ACC112 (cell line): ENCODE measurements at regions not wholly inside any gene's neighbourhood (a gene's known extent, or its start where the extent isn't known, plus 50 kb on each side); places are given as distances from the start of the nearest gene placed in this dataset.

Source experiments
- H2AFZ ChIP-seq: fragments of 200-600 bp; sonication (generic); one replicate; pipeline ENCODE4 v1.6.0; 2017; ENCODE audit warnings: antibody characterized with exemption, low read length; ENCODE audit not compliant: unreplicated experiment
- H3K27ac ChIP-seq: fragments of 200-600 bp; sonication (generic); 2 replicates; pipeline ENCODE4 v1.5.1; 2014; ENCODE audit warnings: low read depth, mild to moderate bottlenecking, antibody characterized with exemption, low read length, moderate library complexity
- H3K27me3 ChIP-seq: fragments of 200-600 bp; sonication (generic); 2 replicates; pipeline ENCODE4 v1.6.1; 2014; ENCODE audit warnings: mild to moderate bottlenecking, antibody characterized with exemption, low read length, moderate library complexity, mixed read lengths; ENCODE audit not compliant: insufficient read depth
- H3K36me3 ChIP-seq: fragments of 200-600 bp; sonication (generic); 2 replicates; pipeline ENCODE4 v1.6.1; 2016; ENCODE audit warnings: mild to moderate bottlenecking, antibody characterized with exemption, low read length, moderate library complexity, mixed read lengths; ENCODE audit not compliant: insufficient read depth
- H3K4me1 ChIP-seq: fragments of 200-600 bp; sonication (generic); one replicate; pipeline ENCODE4 v1.6.1; 2016; ENCODE audit warnings: low read length, mixed read lengths; ENCODE audit not compliant: insufficient read depth, unreplicated experiment, control insufficient read depth
- H3K4me3 ChIP-seq: fragments of 200-600 bp; sonication (generic); 2 replicates; pipeline ENCODE4 v1.5.1; 2014; ENCODE audit warnings: mild to moderate bottlenecking, low read depth, low read length
- H3K79me2 ChIP-seq: fragments of 200-600 bp; sonication (generic); one replicate; pipeline ENCODE4 v1.6.0; 2016; ENCODE audit warnings: low read length; ENCODE audit not compliant: control insufficient read depth, unreplicated experiment, insufficient read depth

GRCh38 chr10:60669501-60669900 is 108.8 kb upstream of the CDK1 start:
- Histone ChIP-seq H3K4me1 (peaks cover 6% of the 10 kb centered on the region), H2AFZ (no peak overlapping the region), H3K36me3 (no peaks in the 10 kb centered on the region), H3K4me3 (no peak overlapping the region), H3K27ac (no peak overlapping the region), H3K27me3 (peaks cover 4% of the 10 kb centered on the region; the same call in 1 of the 2 replicates), H3K79me2 (no peaks in the 10 kb centered on the region)

GRCh38 chr10:60666221-60666620 is 112.1 kb upstream of the CDK1 start:
- H3K27ac ChIP-seq = no peak overlapping the region
- no peak overlapping the region for H3K4me3 ChIP-seq
- H3K79me2 ChIP-seq = no peaks in the 10 kb centered on the region
- H3K27me3 ChIP-seq = 0 out of 2 replicates have a peak, but pooled peaks cover 2% of the 10 kb centered on the region
- H2AFZ ChIP-seq = no peak overlapping the region
- H3K36me3 ChIP-seq = no peaks in the 10 kb centered on the region
- H3K4me1 ChIP-seq = peaks cover 26% of the 10 kb centered on the region

GRCh38 chr10:60664859-60665258 is 113.4 kb upstream of the CDK1 start:
- Histone ChIP-seq H2AFZ (no peak overlapping the region), H3K36me3 (no peaks in the 10 kb centered on the region), H3K27ac (no peak overlapping the region), H3K4me3 (no peak overlapping the region), H3K27me3 (no peaks in the 10 kb centered on the region), H3K79me2 (no peaks in the 10 kb centered on the region), H3K4me1 (peaks cover 27% of the 10 kb centered on the region)

- Histone ChIP-seq H3K79me2 (no peaks in the 10 kb centered on the region), H3K27ac (no peak overlapping the region), H3K4me3 (no peak overlapping the region), H3K36me3 (no peaks in the 10 kb centered on the region), H2AFZ (no peak overlapping the region), H3K27me3 (no peaks in the 10 kb centered on the region), H3K4me1 (peaks cover 27% of the 10 kb centered on the region)
Observed at GRCh38 chr10:60663850-60664249, 114.4 kb upstream of the CDK1 start.

- H3K27ac ChIP-seq = no peak overlapping the region
- peaks cover 24% of the 10 kb centered on the region for H3K4me1 ChIP-seq
- H3K79me2 ChIP-seq = no peaks in the 10 kb centered on the region
- H3K27me3 ChIP-seq = no peaks in the 10 kb centered on the region
- no peak overlapping the region for H3K4me3 ChIP-seq
- no peaks in the 10 kb centered on the region for H3K36me3 ChIP-seq
- peak overlapping the region; percentile 5 for H2AFZ ChIP-seq
Observed at GRCh38 chr10:60662917-60663614, 115.2 kb upstream of the CDK1 start.

GRCh38 chr10:60661637-60662036 is 116.6 kb upstream of the CDK1 start:
- no peak overlapping the region for H3K27ac ChIP-seq
- no peaks in the 10 kb centered on the region for H3K36me3 ChIP-seq
- peak overlapping the region; percentile 64 for H2AFZ ChIP-seq
- H3K79me2 ChIP-seq = no peaks in the 10 kb centered on the region
- no peaks in the 10 kb centered on the region for H3K27me3 ChIP-seq
- peaks cover 21% of the 10 kb centered on the region for H3K4me1 ChIP-seq
- H3K4me3 ChIP-seq = no peak overlapping the region

GRCh38 chr10:60660625-60661024 is 117.7 kb upstream of the CDK1 start:
- Histone ChIP-seq H3K79me2 (no peaks in the 10 kb centered on the region), H3K4me3 (no peak overlapping the region)

GRCh38 chr10:60654813-60655464 is 123.3 kb upstream of the CDK1 start:
- no peaks in the 10 kb centered on the region for H3K4me1 ChIP-seq
- H2AFZ ChIP-seq = no peak overlapping the region
- H3K4me3 ChIP-seq = no peak overlapping the region
- no peaks in the 10 kb centered on the region for H3K36me3 ChIP-seq
- H3K79me2 ChIP-seq = no peaks in the 10 kb centered on the region
- no peaks in the 10 kb centered on the region for H3K27me3 ChIP-seq
- H3K27ac ChIP-seq = no peak overlapping the region

More at GRCh38 chr10:60660625-60661024, 117.7 kb upstream of the CDK1 start:
- H3K4me1 ChIP-seq = peaks cover 21% of the 10 kb centered on the region
- H3K27ac ChIP-seq = no peak overlapping the region
- H3K36me3 ChIP-seq = no peaks in the 10 kb centered on the region
- no peaks in the 10 kb centered on the region for H3K27me3 ChIP-seq
- H2AFZ ChIP-seq = no peak overlapping the region

- no peak overlapping the region for H3K4me3 ChIP-seq
- no peaks in the 10 kb centered on the region for H3K27me3 ChIP-seq
- no peaks in the 10 kb centered on the region for H3K4me1 ChIP-seq
- no peak overlapping the region for H3K27ac ChIP-seq
- H3K79me2 ChIP-seq = no peaks in the 10 kb centered on the region
- no peaks in the 10 kb centered on the region for H3K36me3 ChIP-seq
- H2AFZ ChIP-seq = no peak overlapping the region
Observed at GRCh38 chr10:60652628-60653027, 125.7 kb upstream of the CDK1 start.

- H3K36me3 ChIP-seq = no peaks in the 10 kb centered on the region
- no peaks in the 10 kb centered on the region for H3K79me2 ChIP-seq
- H3K27ac ChIP-seq = no peak overlapping the region
- H3K4me1 ChIP-seq = no peaks in the 10 kb centered on the region
- H2AFZ ChIP-seq = no peak overlapping the region
- no peak overlapping the region for H3K4me3 ChIP-seq
- no peaks in the 10 kb centered on the region for H3K27me3 ChIP-seq
Observed at GRCh38 chr10:60650378-60650800, 127.9 kb upstream of the CDK1 start.
